Astrocyte (in vitro differentiated cells and primary cell): ENCODE measurements at regions not wholly inside any gene's neighbourhood (a gene's known extent, or its start where the extent isn't known, plus 50 kb on each side); places are given as distances from the start of the nearest gene placed in this dataset.
"Not testable (repeated sequence)": the region's sequence is repeated elsewhere in the genome, so short reads cannot be mapped to it uniquely, and the experiment has no call there.

Source experiments
- EZH2 ChIP-seq: IDR thresholded peaks from 2 replicates; pipeline ENCODE4 v1.6.1; 2012; ENCODE audit warnings: mild to moderate bottlenecking, low read length, inconsistent platforms; ENCODE audit not compliant: insufficient read depth
- TF ChIP-seq, protein P1 (sequence below): IDR thresholded peaks from 2 replicates; pipeline ENCODE4 v1.5.1; 2011; ENCODE audit warnings: low read depth, mild to moderate bottlenecking, inconsistent platforms, low read length, moderate library complexity; ENCODE audit not compliant: insufficient read depth

DNA sequence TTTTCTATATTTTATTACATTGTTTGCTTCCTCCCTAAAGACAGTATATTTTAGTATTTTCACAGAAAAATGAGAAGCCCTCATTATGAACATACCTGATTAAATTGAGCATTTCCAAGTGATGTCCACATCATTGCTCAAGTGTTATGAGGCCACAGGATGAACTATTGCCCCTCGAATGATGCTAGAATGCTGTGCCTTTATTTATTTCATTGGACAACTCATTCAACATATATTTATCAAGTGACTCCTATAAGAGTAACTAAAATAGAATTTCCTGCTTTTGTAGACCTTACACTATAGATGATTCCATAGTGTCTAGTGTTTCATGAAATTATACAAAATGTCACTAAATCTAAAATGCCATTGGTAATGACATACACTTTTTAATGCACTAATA is 187.8 kb upstream of the NOTCH2NLA start:
- TF ChIP-seq, protein P1, sequence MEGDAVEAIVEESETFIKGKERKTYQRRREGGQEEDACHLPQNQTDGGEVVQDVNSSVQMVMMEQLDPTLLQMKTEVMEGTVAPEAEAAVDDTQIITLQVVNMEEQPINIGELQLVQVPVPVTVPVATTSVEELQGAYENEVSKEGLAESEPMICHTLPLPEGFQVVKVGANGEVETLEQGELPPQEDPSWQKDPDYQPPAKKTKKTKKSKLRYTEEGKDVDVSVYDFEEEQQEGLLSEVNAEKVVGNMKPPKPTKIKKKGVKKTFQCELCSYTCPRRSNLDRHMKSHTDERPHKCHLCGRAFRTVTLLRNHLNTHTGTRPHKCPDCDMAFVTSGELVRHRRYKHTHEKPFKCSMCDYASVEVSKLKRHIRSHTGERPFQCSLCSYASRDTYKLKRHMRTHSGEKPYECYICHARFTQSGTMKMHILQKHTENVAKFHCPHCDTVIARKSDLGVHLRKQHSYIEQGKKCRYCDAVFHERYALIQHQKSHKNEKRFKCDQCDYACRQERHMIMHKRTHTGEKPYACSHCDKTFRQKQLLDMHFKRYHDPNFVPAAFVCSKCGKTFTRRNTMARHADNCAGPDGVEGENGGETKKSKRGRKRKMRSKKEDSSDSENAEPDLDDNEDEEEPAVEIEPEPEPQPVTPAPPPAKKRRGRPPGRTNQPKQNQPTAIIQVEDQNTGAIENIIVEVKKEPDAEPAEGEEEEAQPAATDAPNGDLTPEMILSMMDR: not testable (repeated sequence)
- not testable (repeated sequence) for TF ChIP-seq EZH2
